ENCODE measurements at regions not wholly inside any gene's neighbourhood (a gene's known extent, or its start where the extent isn't known, plus 50 kb on each side); places are given as distances from the start of the nearest gene placed in this dataset.

GRCh38 chr13:27673911-27674310 is 52.2 kb downstream of the POLR1D start:
- H3K4me3 Mint-ChIP-seq, result no peak overlapping the region
- H3K9me3 Mint-ChIP-seq, result peaks cover 4% of the 10 kb centered on the region
- DNase-seq, result no peak
- H3K36me3 Mint-ChIP-seq (ENCODE audit: low read depth), result no peaks in the 10 kb centered on the region
- TF ChIP-seq, protein P1, sequence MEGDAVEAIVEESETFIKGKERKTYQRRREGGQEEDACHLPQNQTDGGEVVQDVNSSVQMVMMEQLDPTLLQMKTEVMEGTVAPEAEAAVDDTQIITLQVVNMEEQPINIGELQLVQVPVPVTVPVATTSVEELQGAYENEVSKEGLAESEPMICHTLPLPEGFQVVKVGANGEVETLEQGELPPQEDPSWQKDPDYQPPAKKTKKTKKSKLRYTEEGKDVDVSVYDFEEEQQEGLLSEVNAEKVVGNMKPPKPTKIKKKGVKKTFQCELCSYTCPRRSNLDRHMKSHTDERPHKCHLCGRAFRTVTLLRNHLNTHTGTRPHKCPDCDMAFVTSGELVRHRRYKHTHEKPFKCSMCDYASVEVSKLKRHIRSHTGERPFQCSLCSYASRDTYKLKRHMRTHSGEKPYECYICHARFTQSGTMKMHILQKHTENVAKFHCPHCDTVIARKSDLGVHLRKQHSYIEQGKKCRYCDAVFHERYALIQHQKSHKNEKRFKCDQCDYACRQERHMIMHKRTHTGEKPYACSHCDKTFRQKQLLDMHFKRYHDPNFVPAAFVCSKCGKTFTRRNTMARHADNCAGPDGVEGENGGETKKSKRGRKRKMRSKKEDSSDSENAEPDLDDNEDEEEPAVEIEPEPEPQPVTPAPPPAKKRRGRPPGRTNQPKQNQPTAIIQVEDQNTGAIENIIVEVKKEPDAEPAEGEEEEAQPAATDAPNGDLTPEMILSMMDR (IDR thresholded peaks at IDR 0.05), result no peak
- H3K27me3 Mint-ChIP-seq (ENCODE audit: low read depth, poor library complexity), result peaks cover 8% of the 10 kb centered on the region
- H3K4me1 Mint-ChIP-seq, result no peaks in the 10 kb centered on the region
- H3K27ac Mint-ChIP-seq, result no peak overlapping the region

- H3K4me1 Mint-ChIP-seq, result no peaks in the 10 kb centered on the region
- no peaks in the 10 kb centered on the region for H3K9me3 Mint-ChIP-seq
- TF ChIP-seq, protein P1 (IDR thresholded peaks at IDR 0.05), result no peak
- DNase-seq, result no peak
- no peak overlapping the region for H3K27ac Mint-ChIP-seq
- H3K36me3 Mint-ChIP-seq (ENCODE audit: low read depth), result no peaks in the 10 kb centered on the region
- no peak overlapping the region for H3K4me3 Mint-ChIP-seq
- peaks cover 21% of the 10 kb centered on the region for H3K27me3 Mint-ChIP-seq (ENCODE audit: low read depth, poor library complexity)
These were observed 56.8 kb downstream of the POLR1D start for GRCh38 chr13:27678306-27679040.

GRCh38 chr13:27679396-27679795 is 57.7 kb downstream of the POLR1D start:
- no peak overlapping the region for H3K27ac Mint-ChIP-seq
- H3K4me1 Mint-ChIP-seq, result no peaks in the 10 kb centered on the region
- H3K9me3 Mint-ChIP-seq, result no peaks in the 10 kb centered on the region
- no peak overlapping the region for H3K4me3 Mint-ChIP-seq
- H3K36me3 Mint-ChIP-seq (ENCODE audit: low read depth), result no peaks in the 10 kb centered on the region
- no peak for DNase-seq
- H3K27me3 Mint-ChIP-seq (ENCODE audit: low read depth, poor library complexity), result peaks cover 21% of the 10 kb centered on the region
- TF ChIP-seq, protein P1 (IDR thresholded peaks at IDR 0.05), result no peak

DNA sequence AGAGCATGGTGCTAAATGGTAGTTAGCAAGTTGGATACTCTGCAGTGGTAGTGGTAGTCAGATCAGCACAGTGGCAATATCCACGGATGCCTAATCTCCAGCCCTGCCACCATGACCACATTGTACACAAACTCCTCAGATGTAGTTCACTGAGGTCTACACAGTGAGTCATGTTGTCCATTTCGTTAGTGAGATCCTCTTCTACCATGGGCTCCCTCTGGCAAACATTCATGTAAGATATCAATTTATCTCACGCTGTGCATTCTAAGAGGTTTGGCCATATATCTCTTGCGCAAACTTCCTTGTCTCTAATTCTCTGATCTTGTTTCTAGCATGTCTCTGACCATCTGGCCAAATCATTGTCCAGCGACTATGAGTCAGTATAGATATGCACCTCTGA is 58.2 kb downstream of the POLR1D start:
- DNase-seq, result no peak

GRCh38 chr13:27680465-27680864 is 58.8 kb downstream of the POLR1D start:
- H3K27me3 Mint-ChIP-seq (ENCODE audit: low read depth, poor library complexity), result peaks cover 27% of the 10 kb centered on the region
- no peaks in the 10 kb centered on the region for H3K36me3 Mint-ChIP-seq (ENCODE audit: low read depth)
- no peak overlapping the region for H3K27ac Mint-ChIP-seq
- DNase-seq, result no peak
- TF ChIP-seq, protein P1 (IDR thresholded peaks at IDR 0.05), result no peak
- H3K4me3 Mint-ChIP-seq, result no peak overlapping the region
- H3K9me3 Mint-ChIP-seq, result no peaks in the 10 kb centered on the region
- no peaks in the 10 kb centered on the region for H3K4me1 Mint-ChIP-seq

More for the DNA sequence above, 58.2 kb downstream of the POLR1D start:
- Mint-ChIP-seq H3K27me3 (ENCODE audit: low read depth, poor library complexity) (peaks cover 21% of the 10 kb centered on the region), H3K9me3 (no peaks in the 10 kb centered on the region), H3K4me1 (no peaks in the 10 kb centered on the region), H3K4me3 (no peak overlapping the region), H3K27ac (no peak overlapping the region), H3K36me3 (ENCODE audit: low read depth) (no peaks in the 10 kb centered on the region)
- TF ChIP-seq, protein P1 (IDR thresholded peaks at IDR 0.05), result no peak

GRCh38 chr13:27691207-27691606 is 69.5 kb downstream of the POLR1D start:
- no peak overlapping the region for H3K27ac Mint-ChIP-seq
- H3K9me3 Mint-ChIP-seq, result peaks cover 61% of the 10 kb centered on the region
- TF ChIP-seq, protein P1 (IDR thresholded peaks at IDR 0.05), result no peak
- no peak for DNase-seq
- peaks cover 8% of the 10 kb centered on the region for H3K36me3 Mint-ChIP-seq (ENCODE audit: low read depth)
- no peaks in the 10 kb centered on the region for H3K4me1 Mint-ChIP-seq
- no peak overlapping the region for H3K4me3 Mint-ChIP-seq
- H3K27me3 Mint-ChIP-seq (ENCODE audit: low read depth, poor library complexity), result peaks cover 9% of the 10 kb centered on the region

All from nephron progenitor cell (in vitro differentiated cells).